Body of pancreas (tissue), 4 donors: ENCODE measurements at regions not wholly inside any gene's neighbourhood (a gene's known extent, or its start where the extent isn't known, plus 50 kb on each side); places are given as distances from the start of the nearest gene placed in this dataset.

Source experiments
- CTCF ChIP-seq, 7 experiments: fragments of 450-650 bp in 4 of 7; fragments of 200-600 bp in 3 of 7; sonication (generic) in 3 of 7; IDR thresholded peaks; one replicate each; pipeline ENCODE4 v1.5.1; 2016 to 2019; ENCODE audit warnings: antibody characterized with exemption in 7 of 7
- POLR2A ChIP-seq, 3 donors: fragments of 450-650 bp; IDR thresholded peaks; one replicate each; pipeline ENCODE4 v1.6.1; 2016; ENCODE audit warnings: antibody characterized with exemption in 3 of 3, mild to moderate bottlenecking in 2 of 3

GRCh38 chr17:5922476-5922875, 147.7 kb upstream of the WSCD1 start:
- TF ChIP-seq CTCF (IDR thresholded peaks at IDR 0.05) (no peak), POLR2A (IDR thresholded peaks at IDR 0.05) (no peak)
